ENCODE measurements at regions not wholly inside any gene's neighbourhood (a gene's known extent, or its start where the extent isn't known, plus 50 kb on each side); places are given as distances from the start of the nearest gene placed in this dataset.

GRCh38 chr6:3926150-3926482 lies 76.9 kb downstream of the FAM50B start:
- ATAC-seq (replicated peaks; ENCODE audit: extremely low read depth, poor library complexity, severe bottlenecking) (no peak), DNase-seq (ENCODE audit: low spot score in 2 of 2) (no peak)
- Mint-ChIP-seq H3K9me3 (no peaks in the 10 kb centered on the region), H3K27me3 (peaks cover 18% of the 10 kb centered on the region), H3K4me3 (no peak overlapping the region), H3K27ac (ENCODE audit: low read depth) (no peak overlapping the region), H3K4me1 (no peaks in the 10 kb centered on the region), H3K36me3 (ENCODE audit: insufficient read depth) (peaks cover 1% of the 10 kb centered on the region)

GRCh38 chr6:3928111-3928510 lies 78.9 kb downstream of the FAM50B start:
- no peak for ATAC-seq (replicated peaks; ENCODE audit: extremely low read depth, poor library complexity, severe bottlenecking)
- H3K4me3 Mint-ChIP-seq, result no peak overlapping the region
- H3K27ac Mint-ChIP-seq (ENCODE audit: low read depth), result no peak overlapping the region
- H3K36me3 Mint-ChIP-seq (ENCODE audit: insufficient read depth), result peaks cover 1% of the 10 kb centered on the region
- no peaks in the 10 kb centered on the region for H3K4me1 Mint-ChIP-seq
- no peaks in the 10 kb centered on the region for H3K9me3 Mint-ChIP-seq
- DNase-seq (ENCODE audit: low spot score in 2 of 2), result no peak
- peaks cover 18% of the 10 kb centered on the region for H3K27me3 Mint-ChIP-seq

DNA sequence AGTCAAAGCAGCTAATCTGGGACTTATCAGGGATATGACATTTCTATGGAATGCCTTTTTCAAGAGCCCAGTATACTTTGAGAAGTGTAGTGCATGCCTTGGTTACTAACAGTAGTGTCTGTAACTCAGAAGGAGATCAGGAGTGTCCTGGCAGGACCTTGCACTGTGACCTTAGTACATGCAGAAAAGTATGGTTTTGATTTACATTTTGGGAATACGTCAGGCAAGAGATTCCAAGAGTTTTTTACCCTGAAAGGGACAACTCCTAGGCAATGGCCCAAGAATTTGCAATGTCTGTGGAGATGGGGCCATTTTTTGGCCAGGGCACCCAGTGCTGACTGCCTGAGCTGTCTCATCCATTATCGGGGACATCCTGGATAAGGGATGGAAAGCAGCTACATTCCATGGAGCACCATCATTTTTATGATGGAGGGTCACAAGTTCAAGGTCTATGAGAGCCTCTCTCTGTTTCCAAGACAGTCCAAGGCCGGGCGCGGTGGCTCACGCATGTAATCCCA lies 80.2 kb downstream of the FAM50B start:
- ATAC-seq (replicated peaks; ENCODE audit: extremely low read depth, poor library complexity, severe bottlenecking), result no peak

GRCh38 chr6:3937438-3937837 lies 88.3 kb downstream of the FAM50B start:
- no peaks in the 10 kb centered on the region for H3K9me3 Mint-ChIP-seq
- no peak overlapping the region for H3K27ac Mint-ChIP-seq (ENCODE audit: low read depth)
- no peak for ATAC-seq (replicated peaks; ENCODE audit: extremely low read depth, poor library complexity, severe bottlenecking)
- DNase-seq (ENCODE audit: low spot score in 2 of 2), result no peak
- H3K4me3 Mint-ChIP-seq, result no peak overlapping the region
- no peaks in the 10 kb centered on the region for H3K4me1 Mint-ChIP-seq
- peaks cover 2% of the 10 kb centered on the region for H3K36me3 Mint-ChIP-seq (ENCODE audit: insufficient read depth)
- H3K27me3 Mint-ChIP-seq, result peaks cover 39% of the 10 kb centered on the region

More for the DNA sequence above, 80.2 kb downstream of the FAM50B start:
- no peak overlapping the region for H3K27ac Mint-ChIP-seq (ENCODE audit: low read depth)
- no peaks in the 10 kb centered on the region for H3K4me1 Mint-ChIP-seq
- no peaks in the 10 kb centered on the region for H3K9me3 Mint-ChIP-seq
- peaks cover 1% of the 10 kb centered on the region for H3K36me3 Mint-ChIP-seq (ENCODE audit: insufficient read depth)
- DNase-seq (ENCODE audit: low spot score in 2 of 2), result no peak
- H3K27me3 Mint-ChIP-seq, result peaks cover 15% of the 10 kb centered on the region
- no peak overlapping the region for H3K4me3 Mint-ChIP-seq

DNA sequence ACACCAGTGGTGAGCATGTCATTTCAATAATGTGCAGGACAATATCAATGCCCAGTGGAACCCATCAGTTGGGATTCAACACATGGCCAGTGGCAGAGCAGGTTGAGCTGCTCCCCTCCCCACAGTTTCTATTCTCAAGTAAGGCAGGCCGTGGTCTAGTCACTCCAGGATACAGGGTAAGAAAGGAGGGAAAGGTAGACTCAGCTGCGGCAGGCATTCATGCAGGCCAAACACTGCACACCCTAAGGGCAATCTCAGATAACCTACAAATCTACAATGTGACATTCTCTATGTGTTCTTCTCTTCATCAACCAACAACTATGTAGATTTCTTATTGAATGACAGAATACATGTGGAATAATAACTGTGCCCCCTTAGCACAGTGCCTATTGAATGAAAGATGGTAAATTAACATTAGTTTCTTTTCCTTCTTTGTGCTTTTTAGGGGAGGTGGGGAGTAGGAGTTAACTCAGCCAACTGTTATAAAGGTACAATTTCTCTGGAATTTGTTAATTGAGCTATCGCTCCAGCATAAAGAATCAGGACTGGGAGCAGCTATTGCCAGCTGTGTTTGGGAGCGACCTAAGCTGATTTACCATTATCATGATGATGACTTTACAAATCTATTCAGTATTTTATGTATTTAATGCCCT lies 89.7 kb downstream of the FAM50B start:
- no peaks in the 10 kb centered on the region for H3K9me3 Mint-ChIP-seq
- peaks cover 2% of the 10 kb centered on the region for H3K36me3 Mint-ChIP-seq (ENCODE audit: insufficient read depth)
- no peak for DNase-seq (ENCODE audit: low spot score in 2 of 2)
- no peaks in the 10 kb centered on the region for H3K4me1 Mint-ChIP-seq
- no peak overlapping the region for H3K4me3 Mint-ChIP-seq
- peaks cover 39% of the 10 kb centered on the region for H3K27me3 Mint-ChIP-seq
- ATAC-seq (replicated peaks; ENCODE audit: extremely low read depth, poor library complexity, severe bottlenecking), result no peak
- no peak overlapping the region for H3K27ac Mint-ChIP-seq (ENCODE audit: low read depth)

DNA sequence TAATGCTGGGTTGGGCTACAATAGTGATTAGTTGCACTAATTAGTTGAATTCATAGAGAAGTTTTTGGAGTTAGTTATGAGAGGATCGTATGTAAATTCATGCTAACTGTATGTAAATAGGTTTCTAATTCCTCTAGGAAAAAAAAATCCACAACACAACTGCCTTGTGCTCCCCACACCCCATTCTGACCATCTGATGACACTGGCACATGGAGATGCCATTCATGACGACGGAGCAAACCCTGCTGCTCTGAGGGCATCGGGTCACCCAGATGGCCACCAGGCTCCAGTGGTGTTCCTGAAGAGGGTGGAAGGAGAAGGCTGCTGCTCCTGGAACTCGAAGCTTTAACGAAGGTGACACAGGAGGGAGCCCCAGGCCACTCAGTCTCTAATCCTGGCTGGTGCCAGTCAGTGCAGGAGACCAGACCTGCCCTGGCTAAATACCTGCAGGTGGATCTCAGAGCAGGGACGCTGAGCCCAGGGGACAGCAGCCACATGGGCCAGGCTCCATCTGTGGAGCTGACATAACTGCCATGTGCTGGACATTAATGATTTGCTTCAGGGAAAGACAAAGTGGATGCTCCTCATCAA lies 90.3 kb downstream of the FAM50B start:
- H3K4me1 Mint-ChIP-seq, result no peaks in the 10 kb centered on the region
- H3K36me3 Mint-ChIP-seq (ENCODE audit: insufficient read depth), result peaks cover 2% of the 10 kb centered on the region
- no peak overlapping the region for H3K4me3 Mint-ChIP-seq

GRCh38 chr6:3939964-3940363 lies 90.8 kb downstream of the FAM50B start:
- H3K27me3 Mint-ChIP-seq, result peaks cover 43% of the 10 kb centered on the region
- no peak overlapping the region for H3K27ac Mint-ChIP-seq (ENCODE audit: low read depth)
- H3K4me3 Mint-ChIP-seq, result no peak overlapping the region
- no peak for DNase-seq (ENCODE audit: low spot score in 2 of 2)
- no peaks in the 10 kb centered on the region for H3K9me3 Mint-ChIP-seq
- no peaks in the 10 kb centered on the region for H3K4me1 Mint-ChIP-seq
- H3K36me3 Mint-ChIP-seq (ENCODE audit: insufficient read depth), result peaks cover 2% of the 10 kb centered on the region
- no peak for ATAC-seq (replicated peaks; ENCODE audit: extremely low read depth, poor library complexity, severe bottlenecking)

More for the DNA sequence above, 90.3 kb downstream of the FAM50B start:
- Mint-ChIP-seq H3K27ac (ENCODE audit: low read depth) (no peak overlapping the region), H3K27me3 (peaks cover 39% of the 10 kb centered on the region), H3K9me3 (no peaks in the 10 kb centered on the region)
- ATAC-seq (replicated peaks; ENCODE audit: extremely low read depth, poor library complexity, severe bottlenecking) (no peak), DNase-seq (ENCODE audit: low spot score in 2 of 2) (no peak)

DNA sequence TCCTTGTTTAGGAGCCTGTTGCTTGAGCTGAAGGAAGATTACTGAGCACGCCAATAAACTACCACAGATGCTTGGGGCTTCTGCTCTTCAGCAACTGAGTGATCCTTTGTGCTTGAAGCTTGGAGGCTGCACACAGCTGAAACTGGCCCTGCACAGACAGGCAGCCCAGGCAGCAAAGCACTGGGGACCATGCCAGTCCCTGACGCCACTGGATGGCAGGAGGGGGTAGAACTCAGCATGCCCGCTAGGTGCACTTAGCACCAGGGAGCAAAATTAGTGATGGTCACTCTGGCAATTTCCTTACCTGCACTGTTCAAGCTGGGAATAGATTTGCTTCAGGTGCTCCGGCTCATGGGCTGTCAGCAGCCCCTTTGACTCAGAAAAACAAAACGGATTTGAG lies 91.5 kb downstream of the FAM50B start:
- peaks cover 2% of the 10 kb centered on the region for H3K36me3 Mint-ChIP-seq (ENCODE audit: insufficient read depth)
- H3K4me3 Mint-ChIP-seq, result no peak overlapping the region
- H3K9me3 Mint-ChIP-seq, result no peaks in the 10 kb centered on the region
- ATAC-seq (replicated peaks; ENCODE audit: extremely low read depth, poor library complexity, severe bottlenecking) (no peak), DNase-seq (ENCODE audit: low spot score in 2 of 2) (no peak)
- no peaks in the 10 kb centered on the region for H3K4me1 Mint-ChIP-seq
- H3K27ac Mint-ChIP-seq (ENCODE audit: low read depth), result no peak overlapping the region
- peaks cover 48% of the 10 kb centered on the region for H3K27me3 Mint-ChIP-seq

DNA sequence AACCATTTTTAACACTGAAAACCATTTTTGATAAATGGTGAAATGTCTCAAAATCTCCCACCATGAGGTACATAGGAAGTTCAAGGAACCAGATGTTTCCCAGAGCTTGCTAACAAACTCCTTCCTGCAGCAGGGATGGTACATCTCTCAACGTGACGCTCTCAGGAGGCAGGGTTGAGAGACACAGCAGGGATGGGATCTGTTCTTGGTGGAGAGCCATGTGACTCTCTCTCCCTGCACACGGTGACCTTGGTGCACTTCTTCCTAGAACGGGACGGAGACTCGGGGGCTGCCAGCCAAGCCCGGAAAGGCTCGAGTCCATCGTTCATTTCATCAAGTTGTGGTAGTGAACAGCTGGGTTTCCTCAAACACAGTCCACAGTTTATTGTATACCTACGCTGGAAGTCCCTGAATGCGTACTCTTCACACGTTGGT lies 94.2 kb downstream of the FAM50B start:
- Mint-ChIP-seq H3K27me3 (peaks cover 41% of the 10 kb centered on the region), H3K9me3 (no peaks in the 10 kb centered on the region), H3K4me1 (no peaks in the 10 kb centered on the region), H3K27ac (ENCODE audit: low read depth) (no peak overlapping the region), H3K36me3 (ENCODE audit: insufficient read depth) (no peaks in the 10 kb centered on the region), H3K4me3 (no peak overlapping the region)
- ATAC-seq (replicated peaks; ENCODE audit: extremely low read depth, poor library complexity, severe bottlenecking) (no peak), DNase-seq (ENCODE audit: low spot score in 2 of 2) (no peak)

- Mint-ChIP-seq H3K9me3 (no peaks in the 10 kb centered on the region), H3K27ac (ENCODE audit: low read depth) (no peak overlapping the region), H3K4me1 (no peaks in the 10 kb centered on the region), H3K4me3 (no peak overlapping the region), H3K27me3 (peaks cover 41% of the 10 kb centered on the region), H3K36me3 (ENCODE audit: insufficient read depth) (no peaks in the 10 kb centered on the region)
- ATAC-seq (replicated peaks; ENCODE audit: extremely low read depth, poor library complexity, severe bottlenecking), result no peak
- no peak for DNase-seq (ENCODE audit: low spot score in 2 of 2)
These were observed 95.1 kb downstream of the FAM50B start for GRCh38 chr6:3944246-3944645.

DNA sequence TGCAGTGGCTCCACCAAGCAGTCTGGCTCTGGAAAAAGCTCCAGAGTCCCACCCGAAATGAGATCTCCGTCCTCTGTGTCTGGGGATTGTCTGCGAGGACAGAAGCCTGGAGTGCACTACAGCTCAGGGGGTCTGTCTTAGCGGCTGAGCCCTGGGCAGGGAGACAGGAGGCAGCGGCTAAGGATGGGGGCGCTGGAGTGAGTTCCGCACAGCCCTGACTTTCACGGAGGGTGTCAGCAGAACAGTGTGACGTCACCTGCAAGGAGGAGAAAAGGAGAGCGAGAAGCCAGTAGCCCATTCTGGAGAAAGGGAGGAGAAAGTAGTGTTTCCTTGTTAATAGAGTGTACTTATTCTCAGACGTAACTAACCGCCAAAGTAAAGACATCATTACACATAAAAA lies 97.6 kb downstream of the FAM50B start:
- Mint-ChIP-seq H3K4me1 (no peaks in the 10 kb centered on the region), H3K9me3 (no peaks in the 10 kb centered on the region), H3K4me3 (no peak overlapping the region), H3K36me3 (ENCODE audit: insufficient read depth) (no peaks in the 10 kb centered on the region), H3K27ac (ENCODE audit: low read depth) (no peak overlapping the region), H3K27me3 (peaks cover 64% of the 10 kb centered on the region)
- no peak for DNase-seq (ENCODE audit: low spot score in 2 of 2)
- no peak for ATAC-seq (replicated peaks; ENCODE audit: extremely low read depth, poor library complexity, severe bottlenecking)

DNA sequence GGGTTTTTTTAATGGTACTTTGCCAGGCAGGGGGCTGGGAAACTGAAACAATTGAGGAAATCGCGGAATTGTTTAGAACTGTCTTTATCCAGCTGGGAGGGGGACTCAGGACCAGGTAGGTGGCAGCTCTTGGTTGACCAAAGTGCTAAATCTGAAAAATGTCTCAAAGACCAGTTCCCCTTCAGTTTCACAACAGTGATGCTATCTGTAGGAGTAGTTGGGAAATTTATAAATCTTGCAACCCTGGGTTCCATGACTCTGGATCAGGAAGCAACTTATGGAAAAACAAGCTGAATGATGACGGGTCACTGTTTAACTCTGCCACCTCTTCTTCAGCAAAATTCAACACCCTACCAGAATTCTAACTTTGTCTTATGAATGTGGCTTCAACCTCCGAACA lies 99.7 kb downstream of the FAM50B start:
- H3K27ac Mint-ChIP-seq (ENCODE audit: low read depth), result no peak overlapping the region
- DNase-seq (ENCODE audit: low spot score in 2 of 2), result no peak
- no peaks in the 10 kb centered on the region for H3K4me1 Mint-ChIP-seq
- H3K36me3 Mint-ChIP-seq (ENCODE audit: insufficient read depth), result no peaks in the 10 kb centered on the region
- H3K27me3 Mint-ChIP-seq, result peaks cover 85% of the 10 kb centered on the region
- no peak overlapping the region for H3K4me3 Mint-ChIP-seq
- H3K9me3 Mint-ChIP-seq, result no peaks in the 10 kb centered on the region
- ATAC-seq (replicated peaks; ENCODE audit: extremely low read depth, poor library complexity, severe bottlenecking), result no peak

- DNase-seq (ENCODE audit: low spot score in 2 of 2) (no peak), ATAC-seq (replicated peaks; ENCODE audit: extremely low read depth, poor library complexity, severe bottlenecking) (no peak)
- H3K9me3 Mint-ChIP-seq, result no peaks in the 10 kb centered on the region
- H3K36me3 Mint-ChIP-seq (ENCODE audit: insufficient read depth), result no peaks in the 10 kb centered on the region
- no peak overlapping the region for H3K27ac Mint-ChIP-seq (ENCODE audit: low read depth)
- H3K27me3 Mint-ChIP-seq, result peaks cover 91% of the 10 kb centered on the region
- no peaks in the 10 kb centered on the region for H3K4me1 Mint-ChIP-seq
- no peak overlapping the region for H3K4me3 Mint-ChIP-seq
These were observed 100.3 kb downstream of the FAM50B start for GRCh38 chr6:3949521-3949920.
